ENCODE measurements at regions not wholly inside any gene's neighbourhood (a gene's known extent, or its start where the extent isn't known, plus 50 kb on each side); places are given as distances from the start of the nearest gene placed in this dataset.

DNA sequence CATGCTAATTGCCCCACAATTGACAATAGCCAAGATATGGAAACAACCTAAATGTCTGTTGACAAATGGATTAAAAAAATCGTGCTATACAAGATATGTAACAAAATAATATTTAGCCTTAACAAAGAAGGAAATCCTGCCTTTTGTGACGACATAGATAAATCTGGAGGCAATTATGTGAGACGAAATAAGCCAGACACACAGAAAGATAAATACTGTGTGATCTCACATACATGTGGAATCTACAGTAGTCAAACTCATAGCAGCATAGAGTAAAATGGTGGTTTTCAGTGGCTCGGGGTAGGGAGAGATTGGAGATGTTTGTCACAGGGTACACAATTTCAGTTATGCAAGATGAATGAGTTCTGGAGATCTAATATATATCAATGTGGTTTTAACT is 895.8 kb downstream of the SLITRK6 start:
- Histone ChIP-seq H3K9ac (ENCODE audit: low read length) (no peak overlapping the region), H3K4me3 (ENCODE audit: control extremely low read depth in 1 of 5, extremely low read depth in 1 of 5, insufficient read depth in 1 of 5, low read depth in 2 of 5, low read length in 4 of 5) (no peak overlapping the region), H3K27me3 (replicated peaks in 1 of 4; ENCODE audit: control extremely low read depth in 1 of 4, control insufficient read depth in 3 of 4, insufficient read depth in 4 of 4, low read length in 3 of 4) (no peaks in the 10 kb centered on the region), H3K36me3 (replicated peaks in 1 of 2; ENCODE audit: control extremely low read depth in 1 of 2, control insufficient read depth in 1 of 2, extremely low read depth in 1 of 2, insufficient read depth in 2 of 2, low read length in 1 of 2) (no peaks in the 10 kb centered on the region), H3K4me1 (ENCODE audit: control insufficient read depth in 2 of 2, insufficient read depth in 2 of 2, low read length in 2 of 2) (no peaks in the 10 kb centered on the region), H3K27ac (ENCODE audit: low read length in 2 of 2) (no peak overlapping the region), H3K79me2 (ENCODE audit: control insufficient read depth, insufficient read depth, low read length) (no peaks in the 10 kb centered on the region), H2AFZ (ENCODE audit: insufficient read depth, low read depth, low read length, poor library complexity, severe bottlenecking) (no peak overlapping the region), H4K20me1 (ENCODE audit: control insufficient read depth, insufficient read depth, low read length, poor library complexity, severe bottlenecking) (no peaks in the 10 kb centered on the region), H3K4me2 (replicated peaks; ENCODE audit: low read depth, low read length, poor library complexity, severe bottlenecking) (no peak overlapping the region), H3K9me3 (ENCODE audit: control extremely low read depth in 1 of 3, control insufficient read depth in 2 of 3, insufficient read depth in 1 of 3, low read length in 2 of 3) (peaks cover 0 to 5% (median 0%) of the 10 kb centered on the region in 3 donors)
- ChIA-PET POLR2A (no interaction called here), CTCF (no interaction called here)
- Mint-ChIP-seq H3K4me1 (no peaks in the 10 kb centered on the region), H3K9me3 (ENCODE audit: insufficient read depth) (peaks cover 3% of the 10 kb centered on the region), H3K4me3 (no peak overlapping the region), H3K27ac (no peak overlapping the region), H3K27me3 (no peaks in the 10 kb centered on the region)
- no peak for TF ChIP-seq EZH2 (IDR thresholded peaks at IDR 0.05; ENCODE audit: borderline replicate concordance, insufficient read depth, low read depth, low read length, poor library complexity, severe bottlenecking)
- TF ChIP-seq, protein P1, sequence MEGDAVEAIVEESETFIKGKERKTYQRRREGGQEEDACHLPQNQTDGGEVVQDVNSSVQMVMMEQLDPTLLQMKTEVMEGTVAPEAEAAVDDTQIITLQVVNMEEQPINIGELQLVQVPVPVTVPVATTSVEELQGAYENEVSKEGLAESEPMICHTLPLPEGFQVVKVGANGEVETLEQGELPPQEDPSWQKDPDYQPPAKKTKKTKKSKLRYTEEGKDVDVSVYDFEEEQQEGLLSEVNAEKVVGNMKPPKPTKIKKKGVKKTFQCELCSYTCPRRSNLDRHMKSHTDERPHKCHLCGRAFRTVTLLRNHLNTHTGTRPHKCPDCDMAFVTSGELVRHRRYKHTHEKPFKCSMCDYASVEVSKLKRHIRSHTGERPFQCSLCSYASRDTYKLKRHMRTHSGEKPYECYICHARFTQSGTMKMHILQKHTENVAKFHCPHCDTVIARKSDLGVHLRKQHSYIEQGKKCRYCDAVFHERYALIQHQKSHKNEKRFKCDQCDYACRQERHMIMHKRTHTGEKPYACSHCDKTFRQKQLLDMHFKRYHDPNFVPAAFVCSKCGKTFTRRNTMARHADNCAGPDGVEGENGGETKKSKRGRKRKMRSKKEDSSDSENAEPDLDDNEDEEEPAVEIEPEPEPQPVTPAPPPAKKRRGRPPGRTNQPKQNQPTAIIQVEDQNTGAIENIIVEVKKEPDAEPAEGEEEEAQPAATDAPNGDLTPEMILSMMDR (IDR thresholded peaks at IDR 0.05) = no peak
- DNase-seq = no peak
- intact Hi-C loops (cut with micrococcal nuclease) = no loop called here
- WGBS (ENCODE audit: insufficient coverage) = 0% methylated on average over 1 of the region's 4 CpGs
- ATAC-seq (ENCODE audit: low read depth) = no peak

DNA sequence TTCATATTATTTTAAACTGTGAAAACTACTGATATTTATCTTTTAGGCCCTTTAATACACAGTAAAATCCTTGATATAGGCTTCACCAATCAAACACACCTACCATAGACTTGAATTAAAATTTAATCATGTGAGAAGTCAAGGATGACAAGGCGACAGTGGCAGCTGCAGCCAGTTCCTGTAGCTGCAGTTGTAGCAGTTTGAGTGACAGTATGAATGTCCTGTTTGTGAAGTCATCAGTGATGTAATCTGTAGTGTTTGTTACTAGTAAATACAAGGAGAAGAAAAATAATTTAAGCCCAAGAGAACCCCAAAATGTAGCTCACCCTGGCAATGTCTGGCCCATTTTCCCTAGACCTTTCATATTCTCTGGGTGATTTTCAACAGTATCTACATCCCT is 897.0 kb downstream of the SLITRK6 start:
- H3K4me2 ChIP-seq (replicated peaks; ENCODE audit: low read depth, low read length, poor library complexity, severe bottlenecking) = no peak overlapping the region
- POLR2A ChIA-PET = no interaction called here
- CTCF ChIA-PET = interaction anchor here (0.6 kb wide), 1 partner anchor 14 kb away, joined by 3 read pairs; no protein-coding TSS in a partner anchor
- intact Hi-C loops (cut with micrococcal nuclease) = no loop called here
- no peaks in the 10 kb centered on the region for H3K4me1 ChIP-seq (ENCODE audit: control insufficient read depth in 2 of 2, insufficient read depth in 2 of 2, low read length in 2 of 2)
- H4K20me1 ChIP-seq (ENCODE audit: control insufficient read depth, insufficient read depth, low read length, poor library complexity, severe bottlenecking) = no peaks in the 10 kb centered on the region
- H3K27me3 ChIP-seq (replicated peaks in 1 of 4; ENCODE audit: control extremely low read depth in 1 of 4, control insufficient read depth in 3 of 4, insufficient read depth in 4 of 4, low read length in 3 of 4) = no peaks in the 10 kb centered on the region
- no peak for TF ChIP-seq EZH2 (IDR thresholded peaks at IDR 0.05; ENCODE audit: borderline replicate concordance, insufficient read depth, low read depth, low read length, poor library complexity, severe bottlenecking)
- TF ChIP-seq, protein P1 (IDR thresholded peaks at IDR 0.05) = no peak
- no peaks in the 10 kb centered on the region for H3K79me2 ChIP-seq (ENCODE audit: control insufficient read depth, insufficient read depth, low read length)
- H3K9ac ChIP-seq (ENCODE audit: low read length) = no peak overlapping the region
- H3K27ac Mint-ChIP-seq = no peak overlapping the region
- DNase-seq (no peak), ATAC-seq (ENCODE audit: low read depth) (no peak)
- H3K27me3 Mint-ChIP-seq = no peaks in the 10 kb centered on the region
- 0% methylated on average over 1 of the region's 1 CpG for WGBS (ENCODE audit: insufficient coverage)
- H3K27ac ChIP-seq (ENCODE audit: low read length in 2 of 2) = no peak overlapping the region
- H3K9me3 Mint-ChIP-seq (ENCODE audit: insufficient read depth) = peaks cover 3% of the 10 kb centered on the region
- H3K4me3 ChIP-seq (ENCODE audit: control extremely low read depth in 1 of 5, extremely low read depth in 1 of 5, insufficient read depth in 1 of 5, low read depth in 2 of 5, low read length in 4 of 5) = no peak overlapping the region
- no peak overlapping the region for H3K4me3 Mint-ChIP-seq
- peaks cover 0 to 5% (median 0%) of the 10 kb centered on the region in 3 donors for H3K9me3 ChIP-seq (ENCODE audit: control extremely low read depth in 1 of 3, control insufficient read depth in 2 of 3, insufficient read depth in 1 of 3, low read length in 2 of 3)
- H3K4me1 Mint-ChIP-seq = no peaks in the 10 kb centered on the region
- H3K36me3 ChIP-seq (replicated peaks in 1 of 2; ENCODE audit: control extremely low read depth in 1 of 2, control insufficient read depth in 1 of 2, extremely low read depth in 1 of 2, insufficient read depth in 2 of 2, low read length in 1 of 2) = no peaks in the 10 kb centered on the region
- peak overlapping the region; percentile 26 for H2AFZ ChIP-seq (ENCODE audit: insufficient read depth, low read depth, low read length, poor library complexity, severe bottlenecking)

Data from B cell (primary cell).